HL-60 (cell line): ENCODE measurements at regions not wholly inside any gene's neighbourhood (a gene's known extent, or its start where the extent isn't known, plus 50 kb on each side); places are given as distances from the start of the nearest gene placed in this dataset.

ENCODE experiments used
- DNase-seq, 2 experiments: peaks; one replicate each; pipeline ENCODE4 v3.0.0-alpha.2; 2010 to 2020; ENCODE audit warnings: low read depth in 1 of 2, low spot score in 1 of 2
- H3K27ac ChIP-seq: fragments of 250-450 bp; sonication (Bioruptor Pico); replicated peaks from 2 replicates; pipeline ENCODE4 v1.5.1; 2020; ENCODE audit warnings: mild to moderate bottlenecking, moderate library complexity
- H3K27me3 ChIP-seq: fragments of 250-450 bp; sonication (Bioruptor Pico); 2 replicates; pipeline ENCODE4 v1.5.1; 2021; ENCODE audit warnings: mild to moderate bottlenecking, moderate library complexity; ENCODE audit not compliant: insufficient read depth, poor library complexity, severe bottlenecking
- H3K4me3 ChIP-seq: replicated peaks from 2 replicates; pipeline ENCODE4 v1.5.1; 2011; ENCODE audit warnings: mild to moderate bottlenecking, control low read depth, low read length; ENCODE audit not compliant: insufficient read depth
- GABPA ChIP-seq: IDR thresholded peaks from 2 replicates; pipeline ENCODE4 v1.6.1; 2012; ENCODE audit warnings: low read depth
- POLR2AphosphoS5 ChIP-seq: IDR thresholded peaks from 2 replicates; pipeline ENCODE4 v1.6.1; 2012; ENCODE audit warnings: low read depth
- SPI1 ChIP-seq: IDR thresholded peaks from 2 replicates; pipeline ENCODE4 v1.6.1; 2012; ENCODE audit warnings: low read depth, mild to moderate bottlenecking, borderline replicate concordance
- TF ChIP-seq, protein P1 (sequence below): IDR thresholded peaks from one replicate; pipeline ENCODE4 v1.5.1; 2011; ENCODE audit warnings: low read length, control low read depth, inconsistent platforms; ENCODE audit not compliant: insufficient read depth
- TF ChIP-seq, protein P2 (sequence below): IDR thresholded peaks from 2 replicates; pipeline ENCODE4 v1.6.1; 2012; ENCODE audit warnings: low read depth; ENCODE audit not compliant: insufficient replicate concordance

GRCh38 chr4:176843710-176844109, 51.0 kb upstream of the VEGFC start:
- no peak for DNase-seq
- Histone ChIP-seq H3K27ac (no peak overlapping the region), H3K27me3 (no peaks in the 10 kb centered on the region), H3K4me3 (no peak overlapping the region)
- TF ChIP-seq POLR2AphosphoS5 (no peak), SPI1 (no peak), GABPA (no peak)
- TF ChIP-seq, protein P1, sequence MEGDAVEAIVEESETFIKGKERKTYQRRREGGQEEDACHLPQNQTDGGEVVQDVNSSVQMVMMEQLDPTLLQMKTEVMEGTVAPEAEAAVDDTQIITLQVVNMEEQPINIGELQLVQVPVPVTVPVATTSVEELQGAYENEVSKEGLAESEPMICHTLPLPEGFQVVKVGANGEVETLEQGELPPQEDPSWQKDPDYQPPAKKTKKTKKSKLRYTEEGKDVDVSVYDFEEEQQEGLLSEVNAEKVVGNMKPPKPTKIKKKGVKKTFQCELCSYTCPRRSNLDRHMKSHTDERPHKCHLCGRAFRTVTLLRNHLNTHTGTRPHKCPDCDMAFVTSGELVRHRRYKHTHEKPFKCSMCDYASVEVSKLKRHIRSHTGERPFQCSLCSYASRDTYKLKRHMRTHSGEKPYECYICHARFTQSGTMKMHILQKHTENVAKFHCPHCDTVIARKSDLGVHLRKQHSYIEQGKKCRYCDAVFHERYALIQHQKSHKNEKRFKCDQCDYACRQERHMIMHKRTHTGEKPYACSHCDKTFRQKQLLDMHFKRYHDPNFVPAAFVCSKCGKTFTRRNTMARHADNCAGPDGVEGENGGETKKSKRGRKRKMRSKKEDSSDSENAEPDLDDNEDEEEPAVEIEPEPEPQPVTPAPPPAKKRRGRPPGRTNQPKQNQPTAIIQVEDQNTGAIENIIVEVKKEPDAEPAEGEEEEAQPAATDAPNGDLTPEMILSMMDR: no peak
- TF ChIP-seq, protein P2, sequence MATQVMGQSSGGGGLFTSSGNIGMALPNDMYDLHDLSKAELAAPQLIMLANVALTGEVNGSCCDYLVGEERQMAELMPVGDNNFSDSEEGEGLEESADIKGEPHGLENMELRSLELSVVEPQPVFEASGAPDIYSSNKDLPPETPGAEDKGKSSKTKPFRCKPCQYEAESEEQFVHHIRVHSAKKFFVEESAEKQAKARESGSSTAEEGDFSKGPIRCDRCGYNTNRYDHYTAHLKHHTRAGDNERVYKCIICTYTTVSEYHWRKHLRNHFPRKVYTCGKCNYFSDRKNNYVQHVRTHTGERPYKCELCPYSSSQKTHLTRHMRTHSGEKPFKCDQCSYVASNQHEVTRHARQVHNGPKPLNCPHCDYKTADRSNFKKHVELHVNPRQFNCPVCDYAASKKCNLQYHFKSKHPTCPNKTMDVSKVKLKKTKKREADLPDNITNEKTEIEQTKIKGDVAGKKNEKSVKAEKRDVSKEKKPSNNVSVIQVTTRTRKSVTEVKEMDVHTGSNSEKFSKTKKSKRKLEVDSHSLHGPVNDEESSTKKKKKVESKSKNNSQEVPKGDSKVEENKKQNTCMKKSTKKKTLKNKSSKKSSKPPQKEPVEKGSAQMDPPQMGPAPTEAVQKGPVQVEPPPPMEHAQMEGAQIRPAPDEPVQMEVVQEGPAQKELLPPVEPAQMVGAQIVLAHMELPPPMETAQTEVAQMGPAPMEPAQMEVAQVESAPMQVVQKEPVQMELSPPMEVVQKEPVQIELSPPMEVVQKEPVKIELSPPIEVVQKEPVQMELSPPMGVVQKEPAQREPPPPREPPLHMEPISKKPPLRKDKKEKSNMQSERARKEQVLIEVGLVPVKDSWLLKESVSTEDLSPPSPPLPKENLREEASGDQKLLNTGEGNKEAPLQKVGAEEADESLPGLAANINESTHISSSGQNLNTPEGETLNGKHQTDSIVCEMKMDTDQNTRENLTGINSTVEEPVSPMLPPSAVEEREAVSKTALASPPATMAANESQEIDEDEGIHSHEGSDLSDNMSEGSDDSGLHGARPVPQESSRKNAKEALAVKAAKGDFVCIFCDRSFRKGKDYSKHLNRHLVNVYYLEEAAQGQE: no peak

DNA sequence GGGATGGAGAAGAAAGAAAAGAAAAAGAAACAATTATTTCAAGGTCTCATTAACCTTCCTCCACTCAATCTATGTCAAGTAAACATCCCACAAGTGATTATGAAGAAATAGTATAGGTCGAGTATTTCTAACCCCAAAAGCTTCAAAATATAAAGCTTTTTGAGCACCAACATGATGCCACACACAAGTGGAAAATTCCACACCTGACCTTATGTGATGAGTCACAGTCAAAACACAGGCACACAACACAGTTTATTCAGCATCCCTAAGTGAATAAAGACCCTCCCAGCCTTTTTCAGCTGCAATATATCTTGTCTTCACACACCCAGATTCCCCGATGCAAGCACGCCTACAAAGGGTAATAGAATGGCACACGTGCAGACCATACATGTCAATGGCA, 51.7 kb upstream of the VEGFC start:
- TF ChIP-seq, protein P2: no peak
- TF ChIP-seq, protein P1: no peak
- no peak for TF ChIP-seq POLR2AphosphoS5
- no peak for TF ChIP-seq SPI1
- TF ChIP-seq GABPA: no peak
- no peak overlapping the region for H3K27ac ChIP-seq

DNA sequence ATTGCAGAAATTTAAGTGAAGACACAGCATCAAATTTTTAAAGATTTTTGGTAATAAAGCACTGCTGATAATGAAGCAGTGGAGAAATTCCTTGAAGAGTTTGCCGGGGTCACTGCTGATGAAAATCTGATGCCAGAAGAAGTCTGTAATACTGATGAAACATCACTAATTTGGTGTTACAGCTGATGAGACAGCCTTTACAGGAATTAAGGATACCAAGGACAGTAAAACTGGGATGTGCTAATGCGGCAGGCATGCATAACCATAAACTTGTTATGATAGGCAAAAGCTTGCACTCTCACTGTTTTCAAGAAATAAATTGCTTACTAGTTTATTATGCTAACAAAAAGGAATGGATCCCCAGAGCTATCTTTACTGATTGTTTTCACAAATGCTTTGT, 52.9 kb upstream of the VEGFC start:
- no peak overlapping the region for H3K27ac ChIP-seq
- DNase-seq: no peak
- TF ChIP-seq, protein P1: no peak
- no peak for TF ChIP-seq GABPA
- no peak for TF ChIP-seq POLR2AphosphoS5
- TF ChIP-seq, protein P2: no peak
- TF ChIP-seq SPI1: no peak

More for the DNA sequence above, 51.7 kb upstream of the VEGFC start:
- Histone ChIP-seq H3K27me3 (no peaks in the 10 kb centered on the region), H3K4me3 (no peak overlapping the region)
- DNase-seq: no peak

More for the DNA sequence above, 52.9 kb upstream of the VEGFC start:
- Histone ChIP-seq H3K27me3 (no peaks in the 10 kb centered on the region), H3K4me3 (no peak overlapping the region)
